Suprapubic skin (tissue), 3 donors: ENCODE measurements at regions not wholly inside any gene's neighbourhood (a gene's known extent, or its start where the extent isn't known, plus 50 kb on each side); places are given as distances from the start of the nearest gene placed in this dataset.

Experiments
- POLR2AphosphoS5 ChIP-seq, 3 donors: sonication (generic); formaldehyde crosslinking; IDR thresholded peaks; one replicate each; pipeline ENCODE4 v1.6.1; 2017; ENCODE audit warnings: antibody characterized with exemption in 3 of 3
- TF ChIP-seq, protein P1 (sequence below), 2 donors: fragments of 200-600 bp in 1 of 2; fragments of 450-650 bp in 1 of 2; sonication (generic) in 1 of 2; IDR thresholded peaks; one replicate each; pipeline ENCODE4 v1.5.1; 2016 to 2019; ENCODE audit warnings: antibody characterized with exemption in 2 of 2, mild to moderate bottlenecking in 1 of 2, moderate library complexity in 1 of 2

- no peak for TF ChIP-seq POLR2AphosphoS5 (IDR thresholded peaks at IDR 0.05)
- TF ChIP-seq, protein P1, sequence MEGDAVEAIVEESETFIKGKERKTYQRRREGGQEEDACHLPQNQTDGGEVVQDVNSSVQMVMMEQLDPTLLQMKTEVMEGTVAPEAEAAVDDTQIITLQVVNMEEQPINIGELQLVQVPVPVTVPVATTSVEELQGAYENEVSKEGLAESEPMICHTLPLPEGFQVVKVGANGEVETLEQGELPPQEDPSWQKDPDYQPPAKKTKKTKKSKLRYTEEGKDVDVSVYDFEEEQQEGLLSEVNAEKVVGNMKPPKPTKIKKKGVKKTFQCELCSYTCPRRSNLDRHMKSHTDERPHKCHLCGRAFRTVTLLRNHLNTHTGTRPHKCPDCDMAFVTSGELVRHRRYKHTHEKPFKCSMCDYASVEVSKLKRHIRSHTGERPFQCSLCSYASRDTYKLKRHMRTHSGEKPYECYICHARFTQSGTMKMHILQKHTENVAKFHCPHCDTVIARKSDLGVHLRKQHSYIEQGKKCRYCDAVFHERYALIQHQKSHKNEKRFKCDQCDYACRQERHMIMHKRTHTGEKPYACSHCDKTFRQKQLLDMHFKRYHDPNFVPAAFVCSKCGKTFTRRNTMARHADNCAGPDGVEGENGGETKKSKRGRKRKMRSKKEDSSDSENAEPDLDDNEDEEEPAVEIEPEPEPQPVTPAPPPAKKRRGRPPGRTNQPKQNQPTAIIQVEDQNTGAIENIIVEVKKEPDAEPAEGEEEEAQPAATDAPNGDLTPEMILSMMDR (IDR thresholded peaks at IDR 0.05), result no peak
These were observed 765.9 kb downstream of the BCKDHB start for GRCh38 chr6:80872199-80872950.
